ENCODE measurements at regions not wholly inside any gene's neighbourhood (a gene's known extent, or its start where the extent isn't known, plus 50 kb on each side); places are given as distances from the start of the nearest gene placed in this dataset.
A peak's percentile ranks its signal among the peaks of the same experiment; 100 is the strongest.

DNA sequence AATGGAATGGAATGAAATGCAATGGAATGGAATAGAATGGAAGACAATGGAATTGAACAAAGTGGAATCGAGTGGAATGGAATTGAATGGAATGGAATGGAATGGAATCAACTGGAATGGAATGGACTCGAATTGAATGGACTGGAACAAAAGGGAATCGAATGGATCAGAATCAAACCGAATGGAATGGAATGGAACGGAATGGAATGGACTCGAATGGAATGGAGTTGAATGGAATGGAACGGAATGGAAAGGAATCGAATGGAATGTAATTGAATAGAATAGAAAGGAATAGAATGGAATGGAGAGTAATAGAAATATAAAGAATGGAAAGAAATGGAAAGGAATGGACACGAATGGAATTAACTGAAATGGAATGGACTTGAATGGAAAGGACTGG is 475.2 kb upstream of the WSB1 start:
- TF ChIP-seq, protein P1, sequence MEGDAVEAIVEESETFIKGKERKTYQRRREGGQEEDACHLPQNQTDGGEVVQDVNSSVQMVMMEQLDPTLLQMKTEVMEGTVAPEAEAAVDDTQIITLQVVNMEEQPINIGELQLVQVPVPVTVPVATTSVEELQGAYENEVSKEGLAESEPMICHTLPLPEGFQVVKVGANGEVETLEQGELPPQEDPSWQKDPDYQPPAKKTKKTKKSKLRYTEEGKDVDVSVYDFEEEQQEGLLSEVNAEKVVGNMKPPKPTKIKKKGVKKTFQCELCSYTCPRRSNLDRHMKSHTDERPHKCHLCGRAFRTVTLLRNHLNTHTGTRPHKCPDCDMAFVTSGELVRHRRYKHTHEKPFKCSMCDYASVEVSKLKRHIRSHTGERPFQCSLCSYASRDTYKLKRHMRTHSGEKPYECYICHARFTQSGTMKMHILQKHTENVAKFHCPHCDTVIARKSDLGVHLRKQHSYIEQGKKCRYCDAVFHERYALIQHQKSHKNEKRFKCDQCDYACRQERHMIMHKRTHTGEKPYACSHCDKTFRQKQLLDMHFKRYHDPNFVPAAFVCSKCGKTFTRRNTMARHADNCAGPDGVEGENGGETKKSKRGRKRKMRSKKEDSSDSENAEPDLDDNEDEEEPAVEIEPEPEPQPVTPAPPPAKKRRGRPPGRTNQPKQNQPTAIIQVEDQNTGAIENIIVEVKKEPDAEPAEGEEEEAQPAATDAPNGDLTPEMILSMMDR (conservative IDR thresholded peaks at IDR 0.05; ENCODE audit: low read length) = no peak
- no peak overlapping the region for H3K4me3 ChIP-seq (ENCODE audit: low read length)

More for the DNA sequence above, 475.2 kb upstream of the WSB1 start:
- DNase-seq (ENCODE audit: low read depth) = peak; percentile 8
